ENCODE measurements at regions not wholly inside any gene's neighbourhood (a gene's known extent, or its start where the extent isn't known, plus 50 kb on each side); places are given as distances from the start of the nearest gene placed in this dataset.
"Not testable (repeated sequence)": the region's sequence is repeated elsewhere in the genome, so short reads cannot be mapped to it uniquely, and the experiment has no call there.

DNA sequence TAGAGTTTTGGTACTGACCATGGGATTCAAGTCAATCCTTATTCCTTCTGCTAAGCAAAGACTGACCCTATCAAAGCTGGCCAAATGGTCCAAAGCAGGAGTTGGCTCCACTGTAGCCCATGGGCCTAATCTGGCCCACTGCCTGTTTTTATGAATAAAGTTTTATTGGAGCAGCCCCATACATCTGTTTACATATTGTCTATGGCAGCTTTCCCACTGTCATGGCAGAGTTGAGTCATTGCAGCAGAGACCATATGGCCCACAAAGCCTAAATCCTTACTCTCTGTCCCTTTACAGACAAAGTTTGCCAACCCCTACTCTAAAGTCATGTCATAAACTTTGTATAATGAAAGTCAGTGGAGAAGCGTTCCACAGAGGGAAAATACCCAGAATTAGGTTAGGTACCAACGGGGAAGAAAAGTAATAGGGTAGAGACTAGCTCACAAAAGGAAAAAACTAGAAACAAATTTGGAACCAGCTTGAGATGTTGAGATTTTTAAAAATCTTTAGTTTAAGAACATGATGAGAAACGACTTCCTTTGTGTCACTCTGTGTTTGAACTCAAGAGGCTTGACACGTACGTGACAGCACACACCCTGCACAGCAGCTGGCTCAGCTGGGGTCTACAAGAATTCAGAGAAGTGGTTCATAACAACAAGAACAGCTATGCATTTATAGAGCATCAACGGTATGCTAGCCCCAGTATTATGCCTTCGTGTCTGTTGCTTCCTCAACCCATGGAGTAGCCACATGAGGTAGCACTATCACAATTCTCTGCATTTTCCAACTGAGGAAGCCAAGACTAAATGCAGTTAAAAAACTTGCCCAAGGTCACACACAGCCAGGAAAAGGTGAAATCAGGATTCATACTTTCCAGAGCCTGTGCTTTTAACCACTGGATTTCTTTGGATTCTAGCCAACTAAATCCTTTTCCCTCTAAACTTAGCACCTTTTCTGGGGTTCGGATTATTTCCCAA is 198.9 kb upstream of the WWC1 start:
- DNase-seq, result no peak

DNA sequence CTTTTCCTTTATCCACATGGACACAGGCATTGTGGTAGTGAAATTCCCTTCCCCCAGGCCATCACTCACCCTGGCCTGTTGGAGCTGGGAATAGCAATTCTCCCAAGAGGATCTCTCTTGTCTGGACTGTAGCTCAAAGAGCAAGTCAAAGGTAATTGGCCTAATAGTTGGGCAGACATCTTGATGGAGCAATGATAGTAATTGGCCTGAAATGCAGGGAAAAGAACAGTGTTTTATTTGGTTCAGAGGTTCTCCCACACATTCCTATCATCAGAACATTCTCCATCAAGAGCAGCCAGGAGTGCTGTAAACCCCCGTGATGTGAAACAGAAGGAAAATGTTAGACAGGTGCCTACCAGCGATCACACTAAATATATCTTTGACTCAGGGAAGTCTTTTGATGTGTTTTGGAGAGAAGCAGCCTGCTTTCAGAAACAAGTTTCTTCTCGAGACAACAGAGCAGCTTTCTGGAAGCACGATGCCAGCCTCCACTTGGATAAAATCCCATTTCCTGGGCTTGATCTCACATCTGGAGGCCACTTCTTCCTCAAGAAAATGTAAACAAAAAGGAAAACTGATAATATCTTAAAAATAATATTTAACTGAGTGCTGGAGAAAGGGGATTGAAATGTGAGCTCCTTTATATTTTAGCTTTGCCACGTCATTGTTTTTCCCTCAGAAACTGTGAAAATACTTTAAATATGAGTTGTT is 198.1 kb upstream of the WWC1 start:
- DNase-seq, result no peak

DNA sequence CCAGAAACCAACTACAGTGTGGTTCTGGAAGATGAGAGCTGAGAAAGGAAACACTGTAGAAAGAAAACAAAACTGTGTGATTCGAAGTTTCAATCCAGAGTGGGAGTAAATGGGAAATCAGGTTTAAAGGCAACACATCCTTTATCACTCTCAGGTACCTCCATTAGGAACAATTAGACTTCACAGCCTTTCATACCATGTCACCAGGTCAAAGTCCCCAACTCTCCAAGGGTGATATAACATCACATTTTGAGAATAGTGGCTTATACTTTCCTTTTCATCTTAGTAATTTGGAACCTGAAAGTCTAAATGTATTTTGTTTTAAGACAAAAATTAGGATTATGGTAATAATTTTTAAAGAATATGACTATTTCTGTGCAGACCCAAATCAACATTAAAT is 194.9 kb upstream of the WWC1 start:
- no peak for DNase-seq

DNA sequence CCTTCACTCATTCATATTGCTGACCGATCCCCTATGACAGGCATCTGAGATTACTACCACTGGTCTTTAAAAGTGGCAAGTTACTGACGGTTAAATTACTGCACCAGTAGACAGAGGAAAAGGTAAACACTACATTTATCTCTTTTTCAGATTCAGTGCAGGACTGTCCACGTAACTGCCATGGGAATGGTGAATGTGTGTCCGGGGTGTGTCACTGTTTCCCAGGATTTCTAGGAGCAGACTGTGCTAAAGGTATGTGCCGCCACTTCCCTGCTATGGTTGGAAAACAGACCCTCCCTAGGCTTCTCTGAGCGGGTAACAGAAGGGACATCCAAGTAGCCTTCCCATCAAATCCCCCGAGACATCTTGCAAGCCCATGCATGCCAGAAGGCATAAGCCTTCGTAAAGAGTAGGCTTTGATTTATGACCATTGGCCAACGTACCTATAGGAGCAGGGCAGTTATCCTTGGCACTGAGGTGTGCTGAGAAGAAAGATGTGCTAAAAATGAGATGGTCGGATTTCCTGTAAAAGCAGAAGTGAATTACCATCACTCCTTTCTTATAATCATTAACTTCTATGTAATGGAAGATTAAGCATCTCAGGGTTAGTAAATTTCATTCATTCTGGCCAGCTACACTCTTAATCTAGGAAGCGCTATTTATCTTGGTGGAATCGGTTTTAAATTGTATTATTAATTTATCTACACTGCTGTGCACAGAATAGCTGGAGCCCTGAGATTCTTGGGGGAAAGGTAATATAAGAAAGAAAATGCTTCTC is 193.4 kb upstream of the WWC1 start:
- no peak for DNase-seq

DNA sequence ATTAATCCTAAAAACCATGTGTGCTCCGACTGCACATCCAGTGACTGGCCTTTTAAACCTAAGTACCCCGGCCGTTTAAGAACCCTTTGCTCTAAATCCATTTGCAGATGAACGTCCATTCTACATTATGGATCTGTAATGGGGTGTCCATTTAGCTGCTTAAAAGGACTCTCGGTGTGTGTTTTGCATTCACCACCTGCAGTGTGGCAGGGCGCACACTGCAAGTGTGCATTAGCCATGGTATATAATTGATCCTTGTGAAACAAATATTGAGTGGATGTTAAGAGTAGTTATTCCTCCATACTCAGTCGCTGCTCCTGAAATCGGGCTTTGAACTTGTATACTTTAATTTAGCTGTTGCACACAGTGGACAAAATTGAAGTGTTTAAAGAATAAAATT is 190.1 kb upstream of the WWC1 start:
- DNase-seq, result no peak

DNA sequence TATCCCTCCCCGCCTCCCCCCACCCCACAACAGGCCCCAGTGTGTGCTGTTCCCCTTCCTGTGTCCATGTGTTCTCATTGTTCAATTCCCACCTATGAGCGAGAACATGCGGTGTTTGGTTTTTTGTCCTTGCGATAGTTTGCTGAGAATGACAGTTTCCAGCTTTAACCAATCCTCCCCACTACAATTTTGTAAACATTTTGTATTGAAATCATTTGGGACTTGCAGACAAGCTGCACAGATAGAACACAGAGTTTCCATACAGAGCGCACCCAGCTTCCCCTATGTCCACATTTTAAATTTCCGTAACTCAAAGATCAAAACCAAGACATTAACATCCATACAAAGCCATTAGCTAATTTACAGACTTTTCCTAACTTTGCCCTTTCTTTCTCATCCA is 188.4 kb upstream of the WWC1 start:
- not testable (repeated sequence) for DNase-seq

DNA sequence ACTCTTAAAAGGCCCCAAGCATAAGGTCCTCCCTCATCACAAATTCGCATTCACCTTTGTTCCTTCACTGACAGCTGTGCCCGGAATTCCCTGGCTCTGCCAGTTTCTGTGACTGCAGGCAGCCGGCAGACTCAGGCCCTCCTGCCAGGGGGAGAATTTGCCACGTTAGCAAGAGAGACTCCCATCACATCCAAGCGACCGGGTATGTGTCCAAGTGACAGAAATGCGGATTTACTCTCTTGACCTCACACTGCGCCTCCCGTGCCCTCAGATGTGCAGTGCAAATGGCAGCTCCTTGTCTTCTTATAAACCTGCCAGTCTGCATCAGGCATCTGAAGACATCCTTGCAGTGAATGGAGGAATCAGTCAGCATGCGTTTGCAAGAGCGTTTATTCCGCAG is 187.1 kb upstream of the WWC1 start:
- no peak for DNase-seq

DNA sequence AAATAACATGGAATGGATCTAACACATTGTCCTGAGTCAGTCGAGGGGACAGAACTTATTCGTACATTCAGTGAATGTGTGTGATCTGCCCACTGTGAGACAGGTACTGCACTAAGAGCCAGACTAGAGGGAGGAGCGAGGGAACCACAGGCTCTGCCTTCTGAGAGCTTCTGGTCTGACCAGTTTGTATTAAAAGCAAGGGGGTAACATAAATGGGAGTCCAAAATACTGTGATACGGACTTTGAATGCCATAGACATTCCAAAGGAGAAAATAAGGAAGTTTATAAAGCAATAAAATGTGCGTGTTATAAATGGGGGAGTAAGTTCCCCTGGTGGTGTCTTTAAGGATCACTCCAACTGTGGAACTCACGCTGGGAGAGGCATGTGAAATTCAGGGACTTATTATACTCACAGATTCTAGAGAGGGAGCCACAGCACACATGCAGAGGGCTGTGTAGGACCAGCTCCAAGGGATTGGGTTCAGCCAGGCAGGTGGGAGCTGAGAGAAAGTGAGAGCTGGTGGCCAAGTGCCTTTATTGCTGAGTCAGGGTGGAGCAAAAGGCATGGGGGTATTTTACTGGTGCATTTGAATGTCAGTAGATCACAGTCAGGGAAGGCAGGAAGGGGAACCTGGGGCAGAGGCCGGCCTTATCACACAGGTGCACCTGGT is 186.5 kb upstream of the WWC1 start:
- peak; percentile 37 for DNase-seq

DNA sequence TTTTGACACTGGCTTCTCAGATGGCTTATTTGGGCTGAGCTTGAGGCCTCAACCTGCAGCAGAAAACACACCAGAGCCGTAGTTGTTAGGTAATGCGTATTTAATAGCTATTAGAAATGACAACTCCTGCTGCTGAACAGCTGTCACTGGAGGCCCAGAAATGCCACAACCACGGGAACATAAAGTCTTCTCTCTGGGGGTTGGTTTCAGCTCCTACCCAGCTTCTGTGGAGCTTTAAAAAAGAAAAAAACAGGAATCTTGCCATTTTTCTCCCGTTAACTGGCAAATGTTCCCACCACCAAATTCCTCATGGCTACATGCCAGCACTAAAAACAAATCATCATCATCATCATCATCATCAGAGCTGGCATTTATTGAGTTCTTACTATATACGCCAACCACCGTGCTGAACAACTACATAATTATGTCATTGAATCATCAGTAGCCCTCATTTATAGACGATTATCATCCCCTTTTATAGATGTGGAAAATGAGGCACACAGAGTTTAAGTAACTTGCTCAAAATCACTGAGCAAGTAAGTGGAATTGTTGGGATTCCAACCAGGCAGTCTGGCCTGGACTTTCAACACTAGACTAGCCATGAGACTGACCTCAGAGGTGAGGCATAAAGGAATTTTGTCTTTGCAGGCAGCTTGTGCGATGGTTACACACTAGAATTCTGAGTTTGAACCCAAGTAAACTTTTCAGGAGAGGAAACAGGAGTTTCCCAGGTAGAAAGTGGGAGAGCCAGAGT is 185.3 kb upstream of the WWC1 start:
- no peak for DNase-seq

DNA sequence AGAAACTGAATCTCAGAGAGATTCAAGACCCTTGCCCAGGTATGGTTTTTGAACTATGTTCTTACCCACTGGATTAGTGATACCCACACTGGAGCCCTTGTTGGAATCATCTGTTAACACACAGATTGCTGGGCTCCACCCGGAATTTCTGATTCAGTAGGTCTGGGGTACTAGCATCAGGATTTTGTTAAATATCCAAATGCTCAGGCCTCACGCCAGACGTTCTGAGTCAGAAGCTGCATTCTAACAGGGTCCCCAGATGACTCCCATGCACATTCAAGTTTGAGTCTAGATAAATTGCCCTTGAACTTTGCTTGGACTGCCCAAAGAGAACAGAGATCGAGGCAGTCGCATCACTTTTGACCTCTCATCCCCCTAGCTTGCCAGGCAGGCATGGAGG is 182.0 kb upstream of the WWC1 start:
- DNase-seq, result no peak

DNA sequence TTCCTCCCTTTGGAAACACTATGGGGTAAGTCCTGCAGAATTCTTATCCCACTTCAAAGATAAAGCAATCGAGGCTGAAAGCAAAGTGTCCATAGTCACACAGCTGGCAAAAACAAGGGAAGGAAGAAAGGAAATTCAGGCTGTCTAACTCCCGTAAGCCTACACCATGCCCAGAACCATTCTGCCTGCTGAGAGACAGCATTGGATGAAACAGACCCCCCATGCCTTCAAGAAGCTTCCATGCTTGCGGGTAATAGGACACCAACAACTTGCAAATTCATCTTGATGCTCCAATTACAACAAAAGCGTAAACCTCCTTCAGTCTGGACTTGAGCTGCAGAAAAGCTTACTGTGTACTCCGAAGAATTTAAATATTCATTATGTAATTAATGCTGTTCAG is 181.1 kb upstream of the WWC1 start:
- DNase-seq, result no peak

DNA sequence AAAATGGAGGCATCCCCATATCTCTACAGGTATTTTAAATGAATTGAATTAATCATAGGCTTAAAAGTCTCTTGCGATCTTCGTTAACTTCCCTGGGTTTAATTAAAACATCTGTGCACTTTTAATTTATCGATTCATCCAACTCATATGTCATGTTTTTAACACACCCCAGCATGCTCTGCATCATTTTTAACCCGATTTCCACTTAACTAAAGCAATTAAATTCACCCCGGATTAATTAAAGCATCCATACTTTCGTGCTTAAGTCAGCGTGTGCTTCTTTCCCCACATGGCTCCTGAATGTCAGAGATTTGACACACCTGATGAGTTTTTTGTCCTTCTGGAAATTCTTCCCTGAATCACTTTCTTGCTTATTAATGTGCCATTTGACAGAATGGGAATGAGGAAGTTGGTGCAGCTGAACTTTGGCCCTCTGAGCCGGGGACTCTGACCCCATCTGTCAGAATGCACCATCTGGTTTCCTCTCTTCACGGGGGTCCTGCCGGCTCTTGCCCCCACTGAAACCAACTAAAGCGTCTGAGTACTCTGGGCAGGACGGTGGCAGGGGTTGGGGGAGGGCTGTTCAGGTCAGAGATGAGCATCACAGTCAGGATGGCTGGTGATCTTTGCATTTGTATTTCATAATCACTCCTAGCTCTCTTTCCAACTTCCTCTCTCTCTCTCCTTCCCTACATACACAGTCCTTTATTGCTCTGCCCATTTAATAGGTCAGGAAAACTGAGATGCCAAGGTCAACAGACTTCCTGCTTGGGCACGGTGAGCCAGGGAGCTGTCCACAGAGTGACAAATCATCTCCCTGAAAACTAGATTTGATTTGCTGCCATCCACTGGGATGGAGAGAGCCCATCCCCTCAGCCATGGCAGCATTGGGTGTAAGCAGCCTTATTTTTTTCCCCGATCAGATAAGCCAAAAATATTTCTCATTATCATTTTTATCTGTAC is 180.3 kb upstream of the WWC1 start:
- DNase-seq, result no peak

DNA sequence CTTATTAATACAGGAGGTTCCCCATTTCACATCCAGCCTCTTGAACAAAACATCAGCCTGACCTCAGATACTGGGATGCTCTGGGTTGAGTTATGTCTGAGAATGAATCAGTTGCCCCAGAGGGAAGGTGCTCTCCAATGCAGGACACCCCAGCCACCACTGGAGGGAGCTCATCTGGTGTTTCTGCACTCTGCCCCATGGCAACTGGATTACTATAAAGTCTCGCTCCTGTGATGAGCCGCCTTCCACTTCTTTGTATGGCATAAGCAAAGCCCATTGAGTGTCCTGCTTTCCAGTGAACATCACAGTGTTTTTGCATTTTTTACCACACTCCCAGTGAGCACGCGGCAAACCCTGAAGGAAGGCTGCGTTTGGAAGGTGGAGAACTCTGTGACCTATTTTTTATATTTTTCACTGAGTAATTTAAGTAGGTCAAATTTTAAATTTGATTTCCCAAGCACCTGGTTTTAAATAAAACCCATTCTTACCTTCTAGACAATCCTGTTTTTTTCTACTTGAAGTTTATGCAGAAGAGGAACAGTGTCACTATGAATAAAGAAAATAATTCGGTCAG is 176.9 kb upstream of the WWC1 start:
- peak; percentile 47 for DNase-seq

DNA sequence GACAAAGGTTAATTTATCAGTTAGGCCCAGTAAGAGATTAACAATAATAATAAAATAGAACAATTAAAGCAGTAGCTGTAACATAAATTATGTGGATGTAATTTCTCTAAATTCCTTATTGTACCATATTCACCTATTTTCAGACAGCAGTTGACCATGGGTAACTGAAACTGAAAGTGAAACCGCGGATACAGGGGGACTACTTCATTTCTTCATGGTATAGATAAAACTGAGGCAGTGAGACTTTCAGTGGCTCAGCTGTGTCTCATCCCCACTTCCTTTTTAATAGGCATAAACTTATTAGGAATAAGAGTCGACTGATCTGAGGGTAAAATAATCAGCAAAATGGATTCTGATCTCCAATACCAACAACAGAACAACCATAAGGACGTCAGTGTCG is 174.0 kb upstream of the WWC1 start:
- DNase-seq, result peak; percentile 64

DNA sequence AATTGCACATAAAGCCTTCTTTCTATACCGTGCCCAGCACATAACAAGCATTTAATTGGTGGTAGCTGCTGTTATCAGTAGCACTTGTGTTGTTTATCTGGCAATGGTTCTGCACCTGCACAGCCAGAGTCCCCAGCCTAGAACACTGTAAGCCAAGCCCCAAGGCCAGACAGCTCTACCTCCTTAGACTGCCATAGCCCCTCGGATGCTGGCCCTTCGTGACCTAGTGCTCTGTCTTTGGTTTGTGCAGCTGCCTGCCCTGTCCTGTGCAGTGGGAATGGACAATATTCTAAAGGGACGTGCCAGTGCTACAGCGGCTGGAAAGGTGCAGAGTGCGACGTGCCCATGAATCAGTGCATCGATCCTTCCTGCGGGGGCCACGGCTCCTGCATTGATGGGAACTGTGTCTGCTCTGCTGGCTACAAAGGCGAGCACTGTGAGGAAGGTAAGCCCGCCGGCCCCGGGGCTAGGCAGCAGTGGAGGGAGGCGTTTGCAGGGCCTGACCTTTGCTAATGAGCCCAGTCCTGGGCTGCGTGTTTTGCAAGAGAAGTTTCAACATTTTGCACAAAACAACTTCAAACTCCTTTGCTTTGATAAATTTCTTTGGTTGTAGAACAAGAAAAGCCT is 173.3 kb upstream of the WWC1 start:
- no peak for DNase-seq

DNA sequence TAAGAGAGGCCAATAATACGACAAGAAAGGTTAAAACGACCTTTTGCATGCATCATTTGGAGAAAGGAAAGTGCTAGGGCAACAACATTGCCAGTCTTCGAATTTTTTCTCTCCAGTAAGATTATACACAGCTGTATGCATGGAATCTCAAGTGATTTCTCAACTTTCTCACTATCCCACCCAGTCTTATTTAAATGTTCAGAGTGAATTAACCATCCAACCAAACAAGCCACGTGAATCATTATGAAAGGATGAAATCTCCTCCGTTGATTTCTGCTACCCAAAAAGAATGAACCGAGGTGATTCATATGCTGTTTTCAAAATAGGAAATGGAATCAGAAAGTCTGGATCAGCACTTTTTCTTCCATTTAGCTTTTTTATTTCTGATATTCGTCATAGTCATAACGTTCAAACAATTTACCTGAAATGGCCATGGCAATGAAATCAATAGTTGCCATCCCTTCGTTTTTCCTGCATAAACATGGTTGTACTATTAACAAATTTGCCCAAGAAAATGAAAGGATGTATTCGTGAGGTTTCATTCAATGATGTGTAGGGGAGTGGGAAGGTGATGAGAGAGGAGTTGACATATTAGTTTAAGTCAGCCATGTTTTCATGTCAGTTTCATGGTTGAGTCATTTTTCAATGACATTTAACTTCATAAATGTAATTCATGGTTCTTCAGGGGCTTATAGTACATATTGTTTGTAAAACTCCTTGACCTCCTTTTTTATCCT is 170.9 kb upstream of the WWC1 start:
- DNase-seq, result no peak

DNA sequence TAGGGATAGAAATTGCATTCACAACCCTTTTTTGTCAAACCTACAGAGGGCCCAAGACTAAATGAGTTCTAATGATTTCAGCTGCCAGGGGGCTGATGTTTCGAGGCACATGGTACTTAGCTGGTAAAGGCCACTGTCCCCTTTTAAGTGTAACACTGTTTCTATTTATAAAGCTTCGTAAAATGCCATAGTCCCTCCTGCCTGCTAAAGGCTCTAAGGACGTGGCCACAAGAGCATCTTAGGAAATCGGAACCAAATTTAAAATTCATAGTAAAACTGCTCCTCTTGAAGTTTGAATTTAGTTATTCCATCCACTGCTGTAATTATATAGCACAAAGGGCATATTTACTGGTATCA is 170.3 kb upstream of the WWC1 start:
- no peak for DNase-seq

DNA sequence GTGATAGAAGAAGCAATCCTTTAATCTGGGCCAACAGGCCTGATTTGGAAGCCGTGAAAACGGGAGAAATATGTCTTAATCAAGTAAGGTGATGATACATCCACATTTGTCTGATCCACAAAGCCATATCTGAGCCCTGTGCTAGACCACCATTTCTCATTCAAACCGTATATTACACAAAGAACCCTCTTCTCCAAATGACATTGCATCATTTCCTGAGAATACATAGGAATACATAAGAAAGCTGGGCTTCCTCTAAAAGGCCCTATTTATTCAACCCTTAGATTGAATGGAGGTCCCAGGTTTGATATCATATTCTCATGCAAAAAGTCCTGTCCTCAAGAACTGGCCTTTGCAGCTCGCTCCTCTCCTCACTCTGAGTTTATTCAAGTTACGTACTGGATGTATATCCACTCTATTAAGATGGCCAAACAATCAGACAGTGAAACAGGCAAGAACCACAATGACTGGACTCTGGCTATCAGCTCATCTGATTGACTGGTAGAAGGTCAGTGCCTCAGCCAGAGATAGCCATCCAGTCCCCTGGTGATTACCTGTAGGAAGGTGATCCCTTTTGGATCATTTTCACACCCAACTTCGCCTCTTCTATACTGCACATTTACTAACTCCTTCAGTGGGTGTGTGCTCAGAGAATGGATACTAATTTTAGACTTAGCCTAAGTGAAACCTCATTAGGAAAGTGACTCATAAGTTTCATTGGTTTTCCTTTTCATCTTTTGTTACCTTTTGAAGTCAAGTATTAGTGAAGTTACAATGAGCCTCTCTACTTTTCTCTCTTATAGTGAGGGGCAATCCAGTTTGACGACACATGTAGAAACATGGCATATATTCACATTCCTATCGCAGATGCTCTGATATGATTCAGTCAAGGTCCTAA is 167.6 kb upstream of the WWC1 start:
- no peak for DNase-seq
